ENCODE measurements at regions not wholly inside any gene's neighbourhood (a gene's known extent, or its start where the extent isn't known, plus 50 kb on each side); places are given as distances from the start of the nearest gene placed in this dataset.

DNA sequence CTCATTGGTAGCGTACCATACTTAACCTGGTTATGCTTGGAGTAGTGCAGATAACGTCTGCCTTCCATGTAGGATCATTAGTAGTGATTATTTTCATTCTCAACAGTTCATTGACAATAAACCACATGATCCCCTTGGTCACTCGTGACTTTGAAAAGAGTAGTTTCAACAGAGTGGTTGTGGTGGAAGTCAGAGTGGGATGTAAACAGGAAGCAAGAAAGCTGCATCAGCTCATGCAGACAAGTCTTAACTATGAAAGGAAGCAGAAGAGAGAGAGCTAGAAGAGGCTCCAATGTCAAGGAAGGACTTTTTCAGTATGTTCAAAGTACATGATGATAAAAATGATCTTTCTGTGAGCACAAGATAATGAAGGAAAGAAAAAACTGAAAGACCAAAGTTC is 287.4 kb downstream of the MBD2 start:
- Histone ChIP-seq H3K4me3 (ENCODE audit: low read depth in 1 of 3, low read length in 3 of 3) (no peak overlapping the region), H3K36me3 (ENCODE audit: control insufficient read depth in 3 of 3, insufficient read depth in 2 of 3, low read depth in 1 of 3, low read length in 3 of 3) (no peaks in the 10 kb centered on the region), H3K4me1 (ENCODE audit: control insufficient read depth in 3 of 3, insufficient read depth in 2 of 3, low read depth in 1 of 3, low read length in 2 of 3) (no peaks in the 10 kb centered on the region), H3K27me3 (ENCODE audit: control insufficient read depth in 3 of 3, insufficient read depth in 3 of 3, low read length in 3 of 3) (no peaks in the 10 kb centered on the region), H3K27ac (ENCODE audit: low read depth in 1 of 3, low read length in 2 of 3) (no peak overlapping the region), H3K9me3 (ENCODE audit: control insufficient read depth in 2 of 2, insufficient read depth in 1 of 2, low read depth in 1 of 2, low read length in 1 of 2) (peaks cover 0 to 2% of the 10 kb centered on the region in 2 donors)
- 38 to 48% (median 45%) methylated on average over 3 of the region's 3 CpGs for WGBS, 3 donors
- FAIRE-seq: no peak
- peak in 1 of 2 donors; percentile 0 for DNase-seq

DNA sequence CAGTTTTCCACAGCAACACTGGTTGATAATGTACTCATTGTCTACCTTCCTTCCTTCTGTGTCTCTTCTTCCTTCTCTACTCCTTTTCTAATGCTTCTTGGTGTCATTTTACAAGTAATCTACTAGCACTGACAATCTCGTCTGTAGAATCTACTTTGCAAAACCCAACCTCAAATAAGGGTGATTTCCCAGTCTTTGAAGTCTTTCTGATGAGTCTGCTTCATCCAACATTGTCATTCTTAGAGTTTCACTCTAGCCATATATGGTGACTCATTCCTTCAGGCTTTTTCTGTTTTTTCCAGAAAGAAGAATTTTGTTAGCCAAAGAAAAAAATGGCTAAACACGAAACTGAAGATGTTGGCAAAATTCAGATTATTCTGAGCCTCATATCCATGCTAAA is 288.7 kb downstream of the MBD2 start:
- Histone ChIP-seq H3K36me3 (ENCODE audit: control insufficient read depth in 3 of 3, insufficient read depth in 2 of 3, low read depth in 1 of 3, low read length in 3 of 3) (no peaks in the 10 kb centered on the region), H3K4me1 (ENCODE audit: control insufficient read depth in 3 of 3, insufficient read depth in 2 of 3, low read depth in 1 of 3, low read length in 2 of 3) (no peaks in the 10 kb centered on the region), H3K27me3 (ENCODE audit: control insufficient read depth in 3 of 3, insufficient read depth in 3 of 3, low read length in 3 of 3) (no peaks in the 10 kb centered on the region), H3K4me3 (ENCODE audit: low read depth in 1 of 3, low read length in 3 of 3) (no peak overlapping the region), H3K27ac (ENCODE audit: low read depth in 1 of 3, low read length in 2 of 3) (no peak overlapping the region), H3K9me3 (ENCODE audit: control insufficient read depth in 2 of 2, insufficient read depth in 1 of 2, low read depth in 1 of 2, low read length in 1 of 2) (no peaks in the 10 kb centered on the region)
- no peak for FAIRE-seq
- WGBS, 3 donors: 33 to 61% (median 36%) methylated on average over 2 of the region's 2 CpGs
- no peak for DNase-seq

DNA sequence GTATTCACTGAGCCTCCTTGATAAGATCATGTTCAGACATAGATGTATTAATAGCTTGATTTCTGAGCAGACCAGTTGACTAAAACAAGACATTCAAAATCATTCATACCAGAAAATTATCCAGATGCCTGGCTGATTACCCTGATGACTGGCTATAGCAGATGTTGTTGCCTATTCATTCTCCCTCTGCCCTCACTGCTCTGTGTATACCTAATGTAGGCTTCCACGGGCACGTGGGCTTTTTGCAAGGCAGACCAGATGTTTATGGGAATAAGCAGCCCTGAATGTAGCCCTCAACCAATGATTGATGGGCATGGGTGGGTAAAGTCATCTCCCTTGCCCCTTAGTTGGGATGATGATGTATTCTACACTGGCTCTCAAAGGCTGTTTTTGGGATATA is 289.1 kb downstream of the MBD2 start:
- no peaks in the 10 kb centered on the region for H3K27me3 ChIP-seq (ENCODE audit: control insufficient read depth in 3 of 3, insufficient read depth in 3 of 3, low read length in 3 of 3)
- no peaks in the 10 kb centered on the region for H3K36me3 ChIP-seq (ENCODE audit: control insufficient read depth in 3 of 3, insufficient read depth in 2 of 3, low read depth in 1 of 3, low read length in 3 of 3)
- no peak overlapping the region for H3K27ac ChIP-seq (ENCODE audit: low read depth in 1 of 3, low read length in 2 of 3)
- no peaks in the 10 kb centered on the region for H3K4me1 ChIP-seq (ENCODE audit: control insufficient read depth in 3 of 3, insufficient read depth in 2 of 3, low read depth in 1 of 3, low read length in 2 of 3)
- no peaks in the 10 kb centered on the region for H3K9me3 ChIP-seq (ENCODE audit: control insufficient read depth in 2 of 2, insufficient read depth in 1 of 2, low read depth in 1 of 2, low read length in 1 of 2)
- FAIRE-seq (no peak), DNase-seq (no peak)
- 66 to 75% (median 72%) methylated on average over 2 of the region's 2 CpGs for WGBS, 3 donors
- no peak overlapping the region for H3K4me3 ChIP-seq (ENCODE audit: low read depth in 1 of 3, low read length in 3 of 3)

DNA sequence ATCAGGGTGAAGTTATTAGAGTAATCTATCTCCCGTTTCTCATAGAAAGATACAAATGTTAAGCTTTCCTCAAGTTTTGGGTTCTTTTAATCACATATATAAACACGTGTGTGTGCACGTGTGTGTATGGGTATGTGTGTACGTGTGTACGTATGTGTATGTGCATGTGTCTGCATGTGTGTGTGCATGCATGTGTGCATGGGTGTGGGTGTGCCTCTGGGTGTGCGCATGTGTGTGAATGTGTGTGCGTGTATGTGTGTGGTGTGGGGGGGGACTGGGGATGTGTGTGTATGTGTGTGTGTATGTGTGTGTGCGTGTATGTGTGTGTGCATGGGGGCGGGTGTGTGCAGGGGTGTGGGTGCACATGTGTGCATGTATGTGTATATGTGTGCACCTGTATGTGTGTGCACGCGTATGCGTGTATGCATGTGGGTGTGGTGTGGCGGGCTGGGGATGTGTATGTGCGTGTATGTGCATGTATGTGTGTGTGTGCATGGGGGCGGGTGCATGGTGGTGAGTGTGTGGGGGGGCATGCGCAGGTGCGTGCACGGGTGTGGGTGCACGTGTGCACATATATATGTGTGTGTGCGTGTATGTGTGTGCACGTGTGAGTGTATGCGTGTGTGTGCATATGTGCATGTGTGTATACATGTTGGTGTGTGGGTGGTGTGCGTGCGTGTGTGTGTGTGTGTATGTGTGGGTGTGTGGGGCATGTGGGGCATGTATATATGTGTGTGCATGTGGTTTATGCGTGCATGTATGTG is 304.0 kb downstream of the MBD2 start:
- Histone ChIP-seq H3K36me3 (ENCODE audit: control insufficient read depth in 3 of 3, insufficient read depth in 2 of 3, low read depth in 1 of 3, low read length in 3 of 3) (no peaks in the 10 kb centered on the region), H3K4me1 (ENCODE audit: control insufficient read depth in 3 of 3, insufficient read depth in 2 of 3, low read depth in 1 of 3, low read length in 2 of 3) (no peaks in the 10 kb centered on the region), H3K27me3 (ENCODE audit: control insufficient read depth in 3 of 3, insufficient read depth in 3 of 3, low read length in 3 of 3) (no peaks in the 10 kb centered on the region), H3K4me3 (ENCODE audit: low read depth in 1 of 3, low read length in 3 of 3) (no peak overlapping the region), H3K9me3 (ENCODE audit: control insufficient read depth in 2 of 2, insufficient read depth in 1 of 2, low read depth in 1 of 2, low read length in 1 of 2) (no peaks in the 10 kb centered on the region), H3K27ac (ENCODE audit: low read depth in 1 of 3, low read length in 2 of 3) (no peak overlapping the region)
- no peak for DNase-seq
- no peak for FAIRE-seq
- 82 to 91% (median 89%) methylated on average over 24 to 25 of the region's 25 CpGs for WGBS, 3 donors

DNA sequence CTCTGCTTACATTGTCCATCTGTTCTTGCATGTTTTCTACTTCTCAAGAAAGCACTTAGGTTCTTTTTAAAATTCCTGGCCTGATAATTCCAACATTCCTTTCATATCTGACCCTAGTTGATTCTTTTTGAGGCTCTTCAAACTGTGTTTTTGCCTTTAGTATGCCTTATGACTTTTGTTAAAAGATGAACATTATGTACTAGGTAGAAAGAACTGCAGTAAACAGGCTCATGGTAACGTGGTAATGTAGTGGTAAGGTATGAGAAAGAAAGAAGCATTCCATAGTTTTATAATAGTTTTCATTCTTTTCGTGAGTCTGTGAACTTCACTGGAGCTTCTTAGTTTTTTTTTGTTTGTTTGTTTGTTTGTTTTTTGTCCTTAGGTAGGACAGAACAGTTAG is 306.4 kb downstream of the MBD2 start:
- Histone ChIP-seq H3K27ac (ENCODE audit: low read depth in 1 of 3, low read length in 2 of 3) (no peak overlapping the region), H3K4me3 (ENCODE audit: low read depth in 1 of 3, low read length in 3 of 3) (no peak overlapping the region), H3K36me3 (ENCODE audit: control insufficient read depth in 3 of 3, insufficient read depth in 2 of 3, low read depth in 1 of 3, low read length in 3 of 3) (no peaks in the 10 kb centered on the region), H3K4me1 (ENCODE audit: control insufficient read depth in 3 of 3, insufficient read depth in 2 of 3, low read depth in 1 of 3, low read length in 2 of 3) (no peaks in the 10 kb centered on the region), H3K27me3 (ENCODE audit: control insufficient read depth in 3 of 3, insufficient read depth in 3 of 3, low read length in 3 of 3) (no peaks in the 10 kb centered on the region), H3K9me3 (ENCODE audit: control insufficient read depth in 2 of 2, insufficient read depth in 1 of 2, low read depth in 1 of 2, low read length in 1 of 2) (no peaks in the 10 kb centered on the region)
- DNase-seq (no peak), FAIRE-seq (no peak)
- WGBS, 3 donors: 58 to 65% (median 64%) methylated on average over 2 of the region's 2 CpGs

DNA sequence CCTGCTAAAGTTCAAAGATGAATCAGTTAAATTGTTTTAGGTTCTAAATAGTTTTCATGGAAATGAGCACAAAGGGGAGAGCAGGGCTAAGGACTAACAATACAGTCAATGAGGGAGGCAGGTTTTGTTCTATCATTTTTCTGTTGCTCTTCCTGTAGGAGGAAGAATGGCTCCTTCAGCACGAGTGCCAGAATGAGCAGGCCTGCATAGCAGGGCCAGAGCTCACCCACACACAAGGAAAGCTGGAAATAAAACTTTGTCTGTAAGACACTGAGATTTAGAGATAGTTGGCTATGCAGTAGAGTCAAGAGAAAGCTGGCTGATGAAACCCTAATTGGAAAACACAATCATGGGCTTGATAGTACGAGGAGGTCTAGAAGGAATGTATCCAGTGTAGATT is 313.3 kb downstream of the MBD2 start:
- no peaks in the 10 kb centered on the region for H3K9me3 ChIP-seq (ENCODE audit: control insufficient read depth in 2 of 2, insufficient read depth in 1 of 2, low read depth in 1 of 2, low read length in 1 of 2)
- no peak overlapping the region for H3K4me3 ChIP-seq (ENCODE audit: low read depth in 1 of 3, low read length in 3 of 3)
- no peaks in the 10 kb centered on the region for H3K27me3 ChIP-seq (ENCODE audit: control insufficient read depth in 3 of 3, insufficient read depth in 3 of 3, low read length in 3 of 3)
- DNase-seq (no peak), FAIRE-seq (no peak)
- no peak overlapping the region for H3K27ac ChIP-seq (ENCODE audit: low read depth in 1 of 3, low read length in 2 of 3)
- H3K36me3 ChIP-seq (ENCODE audit: control insufficient read depth in 3 of 3, insufficient read depth in 2 of 3, low read depth in 1 of 3, low read length in 3 of 3): no peaks in the 10 kb centered on the region
- H3K4me1 ChIP-seq (ENCODE audit: control insufficient read depth in 3 of 3, insufficient read depth in 2 of 3, low read depth in 1 of 3, low read length in 2 of 3): no peaks in the 10 kb centered on the region
- 50 to 69% (median 62%) methylated on average over 2 of the region's 2 CpGs for WGBS, 3 donors

DNA sequence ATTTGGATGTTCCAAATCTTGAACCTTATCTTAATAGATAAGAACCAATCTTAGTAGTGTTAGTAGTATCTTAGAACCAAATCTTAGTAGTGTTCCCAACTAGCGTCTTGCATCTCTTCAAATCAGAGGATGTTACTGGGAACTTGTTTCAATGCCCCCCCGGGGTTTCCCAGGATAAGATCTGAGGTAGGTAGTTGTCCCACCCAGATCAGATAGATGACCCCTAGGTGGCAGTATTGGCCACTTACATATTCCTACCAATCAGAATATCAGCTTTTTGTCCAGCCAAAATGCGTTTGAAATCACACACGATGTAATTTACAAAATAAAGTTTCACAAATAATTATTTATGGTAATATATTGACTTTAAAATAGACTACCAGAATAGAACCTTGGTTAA is 314.8 kb downstream of the MBD2 start:
- H3K27me3 ChIP-seq (ENCODE audit: control insufficient read depth in 3 of 3, insufficient read depth in 3 of 3, low read length in 3 of 3): no peaks in the 10 kb centered on the region
- H3K4me1 ChIP-seq (ENCODE audit: control insufficient read depth in 3 of 3, insufficient read depth in 2 of 3, low read depth in 1 of 3, low read length in 2 of 3): no peaks in the 10 kb centered on the region
- DNase-seq (peak in 1 of 2 donors; percentile 15), FAIRE-seq (no peak)
- H3K27ac ChIP-seq (ENCODE audit: low read depth in 1 of 3, low read length in 2 of 3): no peak overlapping the region
- H3K36me3 ChIP-seq (ENCODE audit: control insufficient read depth in 3 of 3, insufficient read depth in 2 of 3, low read depth in 1 of 3, low read length in 3 of 3): no peaks in the 10 kb centered on the region
- 53 to 59% (median 58%) methylated on average over 4 of the region's 4 CpGs for WGBS, 3 donors
- no peaks in the 10 kb centered on the region for H3K9me3 ChIP-seq (ENCODE audit: control insufficient read depth in 2 of 2, insufficient read depth in 1 of 2, low read depth in 1 of 2, low read length in 1 of 2)
- H3K4me3 ChIP-seq (ENCODE audit: low read depth in 1 of 3, low read length in 3 of 3): no peak overlapping the region

DNA sequence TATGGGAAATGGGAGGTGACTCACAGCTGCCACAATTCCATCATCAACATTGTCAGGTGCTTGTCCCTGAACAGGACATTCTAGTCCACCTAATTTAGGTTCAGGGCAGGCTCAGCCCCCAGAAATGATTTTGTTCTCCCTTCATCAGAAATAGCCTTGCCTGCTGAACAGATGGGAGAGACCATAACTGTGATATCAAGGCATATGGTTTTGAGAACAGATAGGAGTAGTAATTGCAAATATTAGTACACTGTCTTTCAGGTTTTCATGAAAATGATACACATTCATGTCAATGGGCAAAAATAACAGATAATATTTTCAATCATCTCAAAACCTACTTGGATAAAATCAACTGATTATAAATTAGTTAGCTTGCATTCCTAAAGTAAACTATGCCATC is 316.5 kb downstream of the MBD2 start:
- FAIRE-seq (no peak), DNase-seq (no peak)
- H3K36me3 ChIP-seq (ENCODE audit: control insufficient read depth in 3 of 3, insufficient read depth in 2 of 3, low read depth in 1 of 3, low read length in 3 of 3): no peaks in the 10 kb centered on the region
- no peak overlapping the region for H3K27ac ChIP-seq (ENCODE audit: low read depth in 1 of 3, low read length in 2 of 3)
- no peaks in the 10 kb centered on the region for H3K9me3 ChIP-seq (ENCODE audit: control insufficient read depth in 2 of 2, insufficient read depth in 1 of 2, low read depth in 1 of 2, low read length in 1 of 2)
- H3K4me3 ChIP-seq (ENCODE audit: low read depth in 1 of 3, low read length in 3 of 3): no peak overlapping the region
- H3K4me1 ChIP-seq (ENCODE audit: control insufficient read depth in 3 of 3, insufficient read depth in 2 of 3, low read depth in 1 of 3, low read length in 2 of 3): no peaks in the 10 kb centered on the region
- H3K27me3 ChIP-seq (ENCODE audit: control insufficient read depth in 3 of 3, insufficient read depth in 3 of 3, low read length in 3 of 3): no peaks in the 10 kb centered on the region

DNA sequence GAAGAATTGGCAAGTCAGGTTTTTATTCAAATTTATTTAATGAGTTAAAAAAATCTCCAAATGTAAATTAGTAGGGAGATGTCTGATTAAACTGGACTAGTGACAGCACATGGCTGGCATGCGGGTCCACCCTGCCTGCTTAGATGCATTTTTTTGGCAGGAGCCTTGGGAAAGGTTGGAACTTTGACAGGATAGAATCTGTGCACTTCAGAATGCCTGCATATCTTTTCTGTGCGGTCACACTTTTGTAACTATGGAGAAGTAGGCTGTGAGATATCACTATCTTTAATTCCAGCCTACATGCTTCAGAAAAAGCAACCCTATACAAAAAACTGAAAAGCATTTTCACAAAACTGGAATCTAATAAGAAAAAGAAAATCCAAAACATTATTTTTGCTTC is 317.8 kb downstream of the MBD2 start:
- no peaks in the 10 kb centered on the region for H3K27me3 ChIP-seq (ENCODE audit: control insufficient read depth in 3 of 3, insufficient read depth in 3 of 3, low read length in 3 of 3)
- no peaks in the 10 kb centered on the region for H3K36me3 ChIP-seq (ENCODE audit: control insufficient read depth in 3 of 3, insufficient read depth in 2 of 3, low read depth in 1 of 3, low read length in 3 of 3)
- FAIRE-seq (no peak), DNase-seq (no peak)
- no peaks in the 10 kb centered on the region for H3K9me3 ChIP-seq (ENCODE audit: control insufficient read depth in 2 of 2, insufficient read depth in 1 of 2, low read depth in 1 of 2, low read length in 1 of 2)
- H3K27ac ChIP-seq (ENCODE audit: low read depth in 1 of 3, low read length in 2 of 3): no peak overlapping the region
- 78 to 91% (median 83%) methylated on average over 2 of the region's 2 CpGs for WGBS, 3 donors
- no peak overlapping the region for H3K4me3 ChIP-seq (ENCODE audit: low read depth in 1 of 3, low read length in 3 of 3)
- no peaks in the 10 kb centered on the region for H3K4me1 ChIP-seq (ENCODE audit: control insufficient read depth in 3 of 3, insufficient read depth in 2 of 3, low read depth in 1 of 3, low read length in 2 of 3)
